Glutamatergic neuron (in vitro differentiated cells): ENCODE measurements at regions not wholly inside any gene's neighbourhood (a gene's known extent, or its start where the extent isn't known, plus 50 kb on each side); places are given as distances from the start of the nearest gene placed in this dataset.

ENCODE experiments used
- DNase-seq: peaks from one replicate; pipeline ENCODE4 v3.0.0; 2022
- H3K27ac Mint-ChIP-seq: one replicate; pipeline ENCODE4 v1.8.0; 2020; ENCODE audit warnings: mild to moderate bottlenecking, mixed read lengths, inconsistent platforms; ENCODE audit not compliant: unreplicated experiment
- H3K27me3 Mint-ChIP-seq: one replicate; pipeline ENCODE4 v1.8.0; 2020; ENCODE audit warnings: mild to moderate bottlenecking, moderate library complexity, mixed read lengths, inconsistent platforms; ENCODE audit not compliant: unreplicated experiment
- H3K36me3 Mint-ChIP-seq: one replicate; pipeline ENCODE4 v1.8.0; 2020; ENCODE audit warnings: mild to moderate bottlenecking, mixed read lengths, inconsistent platforms; ENCODE audit not compliant: unreplicated experiment
- H3K4me1 Mint-ChIP-seq: one replicate; pipeline ENCODE4 v1.8.0; 2020; ENCODE audit warnings: mild to moderate bottlenecking, low read depth, mixed read lengths, inconsistent platforms; ENCODE audit not compliant: unreplicated experiment
- H3K4me3 Mint-ChIP-seq: one replicate; pipeline ENCODE4 v1.8.0; 2020; ENCODE audit warnings: mild to moderate bottlenecking, mixed read lengths, inconsistent platforms; ENCODE audit not compliant: unreplicated experiment
- H3K9me3 Mint-ChIP-seq: one replicate; pipeline ENCODE4 v1.8.0; 2020; ENCODE audit warnings: mild to moderate bottlenecking, moderate library complexity, mixed read lengths, inconsistent platforms; ENCODE audit not compliant: unreplicated experiment
- CTCF ChIP-seq: fragments of 200-600 bp; sonication (generic); IDR thresholded peaks from one replicate; pipeline ENCODE4 v1.5.0; 2021; ENCODE audit not compliant: partially characterized antibody, unreplicated experiment

- Mint-ChIP-seq H3K36me3 (no peaks in the 10 kb centered on the region), H3K27me3 (no peaks in the 10 kb centered on the region), H3K27ac (no peak overlapping the region)
These were observed 200.1 kb upstream of the KBTBD8 start for GRCh38 chr3:66797889-66798560.

GRCh38 chr3:66800941-66801545 lies 197.1 kb upstream of the KBTBD8 start:
- DNase-seq: no peak
- no peaks in the 10 kb centered on the region for H3K36me3 Mint-ChIP-seq
- TF ChIP-seq CTCF: no peak

More at GRCh38 chr3:66797889-66798560, 200.1 kb upstream of the KBTBD8 start:
- peak overlapping the region; percentile 38 for H3K4me3 Mint-ChIP-seq
- peaks cover 5% of the 10 kb centered on the region for H3K4me1 Mint-ChIP-seq
- DNase-seq: peak; percentile 21
- TF ChIP-seq CTCF: no peak
- H3K9me3 Mint-ChIP-seq: no peaks in the 10 kb centered on the region

GRCh38 chr3:66803206-66803605 lies 194.9 kb upstream of the KBTBD8 start:
- H3K27ac Mint-ChIP-seq: no peak overlapping the region
- H3K36me3 Mint-ChIP-seq: no peaks in the 10 kb centered on the region
- DNase-seq: no peak
- H3K27me3 Mint-ChIP-seq: no peaks in the 10 kb centered on the region
- no peaks in the 10 kb centered on the region for H3K9me3 Mint-ChIP-seq
- H3K4me3 Mint-ChIP-seq: no peak overlapping the region
- peak; percentile 13 for TF ChIP-seq CTCF
- peaks cover 3% of the 10 kb centered on the region for H3K4me1 Mint-ChIP-seq

More at GRCh38 chr3:66800941-66801545, 197.1 kb upstream of the KBTBD8 start:
- peaks cover 3% of the 10 kb centered on the region for H3K4me1 Mint-ChIP-seq
- no peak overlapping the region for H3K27ac Mint-ChIP-seq
- H3K4me3 Mint-ChIP-seq: no peak overlapping the region
- no peaks in the 10 kb centered on the region for H3K9me3 Mint-ChIP-seq
- no peaks in the 10 kb centered on the region for H3K27me3 Mint-ChIP-seq

GRCh38 chr3:66803721-66804695 lies 194.1 kb upstream of the KBTBD8 start:
- no peak for DNase-seq
- no peak for TF ChIP-seq CTCF
- Mint-ChIP-seq H3K4me3 (no peak overlapping the region), H3K36me3 (no peaks in the 10 kb centered on the region), H3K27me3 (no peaks in the 10 kb centered on the region), H3K9me3 (no peaks in the 10 kb centered on the region), H3K27ac (no peak overlapping the region), H3K4me1 (peaks cover 6% of the 10 kb centered on the region)
